ENCODE measurements at regions not wholly inside any gene's neighbourhood (a gene's known extent, or its start where the extent isn't known, plus 50 kb on each side); places are given as distances from the start of the nearest gene placed in this dataset.

DNA sequence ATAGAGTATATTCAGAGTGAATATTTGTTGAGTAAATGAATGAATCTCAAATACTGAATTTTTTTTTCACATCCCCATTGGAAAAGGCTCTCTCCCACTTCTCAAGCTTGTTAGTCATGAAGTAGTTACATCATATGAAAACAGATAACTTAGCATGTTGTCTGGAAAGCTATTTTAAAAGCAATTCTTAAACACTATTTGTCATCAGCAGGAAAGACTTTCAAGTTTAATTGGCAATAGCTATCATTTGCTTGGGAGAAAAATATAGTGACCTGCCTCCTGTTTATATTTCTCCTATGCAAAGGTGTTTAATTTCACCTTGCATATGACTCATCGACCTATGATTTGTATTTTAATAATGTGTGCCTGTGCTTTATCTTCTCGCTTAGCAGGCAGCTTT, 499.8 kb upstream of the GRIA1 start:
- no peak for TF ChIP-seq EZH2 (IDR thresholded peaks at IDR 0.05; ENCODE audit: borderline replicate concordance, low read depth, low read length, severe bottlenecking)
- TF ChIP-seq, protein P1, sequence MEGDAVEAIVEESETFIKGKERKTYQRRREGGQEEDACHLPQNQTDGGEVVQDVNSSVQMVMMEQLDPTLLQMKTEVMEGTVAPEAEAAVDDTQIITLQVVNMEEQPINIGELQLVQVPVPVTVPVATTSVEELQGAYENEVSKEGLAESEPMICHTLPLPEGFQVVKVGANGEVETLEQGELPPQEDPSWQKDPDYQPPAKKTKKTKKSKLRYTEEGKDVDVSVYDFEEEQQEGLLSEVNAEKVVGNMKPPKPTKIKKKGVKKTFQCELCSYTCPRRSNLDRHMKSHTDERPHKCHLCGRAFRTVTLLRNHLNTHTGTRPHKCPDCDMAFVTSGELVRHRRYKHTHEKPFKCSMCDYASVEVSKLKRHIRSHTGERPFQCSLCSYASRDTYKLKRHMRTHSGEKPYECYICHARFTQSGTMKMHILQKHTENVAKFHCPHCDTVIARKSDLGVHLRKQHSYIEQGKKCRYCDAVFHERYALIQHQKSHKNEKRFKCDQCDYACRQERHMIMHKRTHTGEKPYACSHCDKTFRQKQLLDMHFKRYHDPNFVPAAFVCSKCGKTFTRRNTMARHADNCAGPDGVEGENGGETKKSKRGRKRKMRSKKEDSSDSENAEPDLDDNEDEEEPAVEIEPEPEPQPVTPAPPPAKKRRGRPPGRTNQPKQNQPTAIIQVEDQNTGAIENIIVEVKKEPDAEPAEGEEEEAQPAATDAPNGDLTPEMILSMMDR (IDR thresholded peaks at IDR 0.05; ENCODE audit: borderline replicate concordance, extremely low read depth, low read length, poor library complexity, severe bottlenecking): no peak

Data from DND-41 (cell line).